ENCODE measurements at regions not wholly inside any gene's neighbourhood (a gene's known extent, or its start where the extent isn't known, plus 50 kb on each side); places are given as distances from the start of the nearest gene placed in this dataset.
A peak's percentile ranks its signal among the peaks of the same experiment; 100 is the strongest.

DNA sequence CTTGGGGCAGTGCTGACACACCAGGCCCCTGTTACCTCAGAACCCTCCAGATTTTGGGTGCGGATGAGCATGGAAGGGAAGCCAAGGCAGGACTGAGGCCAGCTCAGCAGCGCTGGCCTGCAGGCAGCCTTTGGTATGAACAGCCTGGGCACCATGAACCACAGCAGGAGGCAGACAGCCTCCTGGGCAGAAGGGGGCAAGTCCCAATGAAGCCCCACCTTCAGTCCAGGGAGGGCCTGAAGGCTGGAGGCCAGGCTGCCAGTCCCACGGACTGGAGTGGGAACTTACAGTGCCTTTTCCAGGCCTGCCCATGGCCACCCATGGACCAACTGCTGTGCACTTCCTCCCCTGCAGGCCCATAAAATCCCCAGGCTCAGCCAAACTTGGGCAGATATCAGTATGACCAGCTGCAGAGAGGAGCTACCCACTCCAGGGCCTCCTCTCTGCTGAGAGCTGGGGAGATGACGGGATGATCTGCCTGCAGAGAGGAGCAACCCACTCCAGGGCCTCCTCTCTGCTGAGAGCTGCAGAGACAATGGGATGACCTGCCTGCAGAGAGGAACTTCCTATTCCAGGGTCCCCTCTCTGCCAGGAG lies 74.7 kb downstream of the NEURL3 start:
- H3K27me3 ChIP-seq (ENCODE audit: control insufficient read depth, insufficient read depth, low read length), result no peaks in the 10 kb centered on the region
- no peak for DNase-seq (ENCODE audit: low read depth)
- no peaks in the 10 kb centered on the region for H3K36me3 ChIP-seq (ENCODE audit: control insufficient read depth, insufficient read depth, low read length)
- TF ChIP-seq CTCF (IDR thresholded peaks at IDR 0.05; ENCODE audit: insufficient read depth, low read length, poor library complexity, severe bottlenecking), result no peak
- H3K4me3 ChIP-seq (ENCODE audit: low read depth, low read length), result no peak overlapping the region

DNA sequence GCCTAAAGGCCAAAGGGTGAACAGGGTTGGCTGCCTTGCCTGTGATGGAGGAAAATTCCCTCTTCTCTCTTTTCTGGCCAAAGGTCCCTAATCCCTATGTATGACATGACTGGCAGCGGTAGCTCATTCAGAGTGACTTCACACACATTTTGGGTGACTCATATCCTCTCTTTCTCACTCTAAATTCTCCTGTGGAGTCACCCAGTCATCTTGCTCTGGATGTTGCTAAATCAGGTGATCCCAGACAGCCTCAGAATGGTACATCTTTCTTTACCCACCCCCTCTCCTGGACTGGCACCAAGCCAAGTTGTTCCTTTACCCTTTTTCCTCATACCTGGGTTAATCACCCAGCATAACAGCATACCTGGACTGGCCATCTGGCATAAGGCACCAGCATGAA lies 77.2 kb downstream of the NEURL3 start:
- Histone ChIP-seq H3K27me3 (ENCODE audit: control insufficient read depth, insufficient read depth, low read length) (no peaks in the 10 kb centered on the region), H3K36me3 (ENCODE audit: control insufficient read depth, insufficient read depth, low read length) (no peaks in the 10 kb centered on the region), H3K4me3 (ENCODE audit: low read depth, low read length) (no peak overlapping the region)
- peak; percentile 92 for DNase-seq (ENCODE audit: low read depth)
- no peak for TF ChIP-seq CTCF (IDR thresholded peaks at IDR 0.05; ENCODE audit: insufficient read depth, low read length, poor library complexity, severe bottlenecking)

DNA sequence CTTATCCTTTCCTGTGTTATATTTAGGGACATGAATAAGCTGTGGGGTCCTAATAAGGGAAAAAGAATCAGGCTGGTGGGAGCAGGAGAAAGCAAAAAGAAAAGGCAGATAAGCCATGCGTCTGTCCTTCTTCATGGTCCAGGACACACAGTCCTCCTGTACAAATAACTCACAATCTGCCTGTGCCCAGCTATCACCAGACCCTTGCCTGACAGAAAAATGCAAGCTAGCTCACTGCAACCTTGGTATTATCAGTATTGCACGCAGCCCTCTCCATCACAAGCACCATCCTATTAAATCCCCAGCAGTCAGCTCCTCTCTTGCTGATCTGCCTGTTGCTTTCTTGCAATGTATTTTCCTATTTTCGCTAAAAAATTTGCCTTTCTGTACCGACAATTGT lies 78.0 kb downstream of the NEURL3 start:
- Histone ChIP-seq H3K27me3 (ENCODE audit: control insufficient read depth, insufficient read depth, low read length) (no peaks in the 10 kb centered on the region), H3K4me3 (ENCODE audit: low read depth, low read length) (no peak overlapping the region), H3K36me3 (ENCODE audit: control insufficient read depth, insufficient read depth, low read length) (no peaks in the 10 kb centered on the region)
- TF ChIP-seq CTCF (IDR thresholded peaks at IDR 0.05; ENCODE audit: insufficient read depth, low read length, poor library complexity, severe bottlenecking), result no peak
- no peak for DNase-seq (ENCODE audit: low read depth)

DNA sequence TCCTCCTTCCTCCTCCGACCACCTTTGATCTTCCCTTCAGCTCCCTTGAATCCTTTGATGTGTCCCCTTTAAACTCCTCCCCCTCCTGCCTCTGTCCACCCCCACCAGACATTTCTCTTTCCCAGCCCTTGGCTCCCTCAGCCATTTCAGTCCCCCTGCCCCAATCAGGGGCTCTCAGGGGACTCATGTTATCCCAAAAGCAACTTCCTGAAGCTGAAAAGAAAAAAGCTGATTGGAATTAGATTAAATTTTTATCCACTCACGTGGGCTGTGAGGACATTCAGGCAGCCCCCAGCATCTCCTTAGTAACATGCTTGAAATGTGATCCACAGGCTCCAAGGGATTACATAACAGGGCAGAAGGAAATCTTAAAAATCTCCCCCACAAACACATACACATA lies 81.3 kb downstream of the NEURL3 start:
- TF ChIP-seq CTCF (IDR thresholded peaks at IDR 0.05; ENCODE audit: insufficient read depth, low read length, poor library complexity, severe bottlenecking), result no peak
- Histone ChIP-seq H3K27me3 (ENCODE audit: control insufficient read depth, insufficient read depth, low read length) (no peaks in the 10 kb centered on the region), H3K4me3 (ENCODE audit: low read depth, low read length) (no peak overlapping the region), H3K36me3 (ENCODE audit: control insufficient read depth, insufficient read depth, low read length) (no peaks in the 10 kb centered on the region)
- no peak for DNase-seq (ENCODE audit: low read depth)
